WTC11 (cell line): ENCODE measurements at regions not wholly inside any gene's neighbourhood (a gene's known extent, or its start where the extent isn't known, plus 50 kb on each side); places are given as distances from the start of the nearest gene placed in this dataset.

Experiments used
- CTCF ChIP-seq: fragments of 200-600 bp; IDR thresholded peaks from 2 replicates; pipeline ENCODE4 v1.8.0; 2022; ENCODE audit warnings: antibody characterized with exemption
- MAX ChIP-seq: sonication (generic); formaldehyde crosslinking; IDR thresholded peaks from 2 replicates; pipeline ENCODE4 v1.8.0; 2022; ENCODE audit warnings: mild to moderate bottlenecking, missing genetic modification reagents
- TEAD4 ChIP-seq: sonication (generic); formaldehyde crosslinking; IDR thresholded peaks from 2 replicates; pipeline ENCODE4 v1.8.0; 2022; ENCODE audit warnings: mild to moderate bottlenecking, missing genetic modification reagents

GRCh38 chr1:65741993-65742392, 50.7 kb upstream of the PDE4B start:
- TF ChIP-seq CTCF = no peak
- no peak for TF ChIP-seq MAX (CRISPR knock-in tag)
- TF ChIP-seq TEAD4 = no peak
